ENCODE measurements at regions not wholly inside any gene's neighbourhood (a gene's known extent, or its start where the extent isn't known, plus 50 kb on each side); places are given as distances from the start of the nearest gene placed in this dataset.

DNA sequence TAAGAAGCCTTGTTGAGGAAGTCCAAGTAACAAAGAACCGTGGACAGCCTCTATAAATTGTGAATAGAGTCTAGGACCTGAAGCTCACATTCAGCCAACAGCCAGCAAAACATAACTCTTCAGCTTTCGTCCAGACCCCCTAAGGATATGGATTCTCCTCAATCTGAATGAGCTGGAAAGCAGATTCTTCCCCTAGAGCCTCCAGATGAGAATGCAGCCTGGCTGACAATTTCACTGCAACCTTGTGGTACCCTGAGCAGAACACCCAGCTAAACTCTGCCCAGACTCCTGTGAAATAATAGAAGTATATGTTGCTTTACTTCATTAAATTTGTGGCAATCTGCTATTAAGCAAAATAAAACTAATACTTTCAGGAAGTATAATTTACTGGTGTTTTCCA, 483.5 kb upstream of the SLC8A1 start:
- intact Hi-C loops (cut with DNase I), result no loop called here
- no peaks in the 10 kb centered on the region for H3K4me1 ChIP-seq
- no peak for DNase-seq (ENCODE audit: low spot score in 2 of 2)

DNA sequence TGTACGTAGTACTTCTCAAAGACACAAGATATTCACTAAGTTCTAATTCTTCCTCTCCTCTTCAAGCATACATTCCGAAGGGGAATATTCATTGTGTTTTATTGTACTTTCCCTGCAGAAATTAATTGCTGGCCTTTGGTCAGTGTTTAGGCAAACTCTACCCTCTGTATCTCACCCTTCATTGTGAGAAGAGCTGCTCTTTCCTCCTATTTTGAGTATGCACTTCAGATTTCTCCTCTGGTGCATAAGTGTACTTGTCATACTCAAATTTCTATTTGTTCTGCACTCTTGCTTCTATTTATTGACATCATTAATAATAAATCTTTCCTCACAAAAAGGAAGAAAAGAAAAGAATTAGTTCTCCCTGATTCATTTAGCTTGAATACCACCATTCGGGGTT, 485.4 kb upstream of the SLC8A1 start:
- TF ChIP-seq, protein P1, sequence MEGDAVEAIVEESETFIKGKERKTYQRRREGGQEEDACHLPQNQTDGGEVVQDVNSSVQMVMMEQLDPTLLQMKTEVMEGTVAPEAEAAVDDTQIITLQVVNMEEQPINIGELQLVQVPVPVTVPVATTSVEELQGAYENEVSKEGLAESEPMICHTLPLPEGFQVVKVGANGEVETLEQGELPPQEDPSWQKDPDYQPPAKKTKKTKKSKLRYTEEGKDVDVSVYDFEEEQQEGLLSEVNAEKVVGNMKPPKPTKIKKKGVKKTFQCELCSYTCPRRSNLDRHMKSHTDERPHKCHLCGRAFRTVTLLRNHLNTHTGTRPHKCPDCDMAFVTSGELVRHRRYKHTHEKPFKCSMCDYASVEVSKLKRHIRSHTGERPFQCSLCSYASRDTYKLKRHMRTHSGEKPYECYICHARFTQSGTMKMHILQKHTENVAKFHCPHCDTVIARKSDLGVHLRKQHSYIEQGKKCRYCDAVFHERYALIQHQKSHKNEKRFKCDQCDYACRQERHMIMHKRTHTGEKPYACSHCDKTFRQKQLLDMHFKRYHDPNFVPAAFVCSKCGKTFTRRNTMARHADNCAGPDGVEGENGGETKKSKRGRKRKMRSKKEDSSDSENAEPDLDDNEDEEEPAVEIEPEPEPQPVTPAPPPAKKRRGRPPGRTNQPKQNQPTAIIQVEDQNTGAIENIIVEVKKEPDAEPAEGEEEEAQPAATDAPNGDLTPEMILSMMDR (IDR thresholded peaks at IDR 0.05), result no peak
- no peaks in the 10 kb centered on the region for H3K4me1 ChIP-seq
- no peak for DNase-seq (ENCODE audit: low spot score in 2 of 2)
- H3K9me3 ChIP-seq, result no peaks in the 10 kb centered on the region
- H3K36me3 ChIP-seq, result no peaks in the 10 kb centered on the region
- intact Hi-C loops (cut with DNase I), result no loop called here
- no peaks in the 10 kb centered on the region for H3K27me3 ChIP-seq
- H3K4me3 ChIP-seq, result no peak overlapping the region
- H3K27ac ChIP-seq, result no peak overlapping the region

More for the DNA sequence above, 483.5 kb upstream of the SLC8A1 start:
- H3K27me3 ChIP-seq, result no peaks in the 10 kb centered on the region
- no peak overlapping the region for H3K27ac ChIP-seq
- TF ChIP-seq, protein P1 (IDR thresholded peaks at IDR 0.05), result no peak
- no peaks in the 10 kb centered on the region for H3K36me3 ChIP-seq
- H3K9me3 ChIP-seq, result no peaks in the 10 kb centered on the region
- H3K4me3 ChIP-seq, result no peak overlapping the region

DNA sequence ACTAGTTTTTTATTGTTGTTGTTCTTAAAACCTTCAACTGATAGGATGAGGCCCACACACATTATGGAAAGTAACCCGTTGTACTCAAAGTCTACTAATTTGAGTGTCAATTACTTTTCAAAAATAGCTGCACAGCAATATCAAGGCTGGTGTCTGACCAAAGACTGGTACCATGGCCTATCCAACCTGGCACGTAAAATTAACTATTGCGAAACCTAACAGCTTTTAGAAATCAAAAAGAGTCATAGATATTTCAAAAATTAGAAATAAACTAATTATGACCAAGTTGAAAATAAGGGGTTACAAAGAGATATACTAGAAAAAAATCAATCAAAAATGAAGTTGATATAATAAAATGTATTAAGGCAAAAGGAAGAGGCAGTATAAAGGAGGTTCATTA, 501.5 kb upstream of the SLC8A1 start:
- H3K27ac ChIP-seq, result no peak overlapping the region
- H3K9me3 ChIP-seq, result no peaks in the 10 kb centered on the region
- H3K4me1 ChIP-seq, result no peaks in the 10 kb centered on the region
- intact Hi-C loops (cut with DNase I), result no loop called here
- no peaks in the 10 kb centered on the region for H3K27me3 ChIP-seq
- no peak for DNase-seq (ENCODE audit: low spot score in 2 of 2)
- H3K4me3 ChIP-seq, result no peak overlapping the region
- TF ChIP-seq, protein P1 (IDR thresholded peaks at IDR 0.05), result no peak
- H3K36me3 ChIP-seq, result no peaks in the 10 kb centered on the region

DNA sequence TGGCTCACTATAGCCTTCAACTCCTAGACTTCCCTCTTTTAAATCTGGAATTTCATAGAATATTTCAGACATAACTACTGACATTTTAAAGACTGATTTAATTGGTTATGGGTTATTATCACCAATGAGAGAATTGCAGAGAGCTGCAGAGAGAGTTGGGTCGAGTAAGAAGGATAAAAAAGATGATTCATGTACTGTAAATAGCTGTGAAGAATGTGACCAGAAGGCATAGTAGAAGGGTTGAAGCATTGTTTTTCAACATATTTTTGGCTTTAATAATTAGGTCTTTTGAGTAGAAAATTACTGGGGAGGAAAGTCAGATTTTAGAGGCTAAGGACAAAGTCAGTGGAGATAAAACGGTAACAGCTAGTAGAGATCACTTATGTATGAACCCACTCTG, 503.2 kb upstream of the SLC8A1 start:
- H3K36me3 ChIP-seq, result no peaks in the 10 kb centered on the region
- intact Hi-C loops (cut with DNase I), result no loop called here
- TF ChIP-seq, protein P1 (IDR thresholded peaks at IDR 0.05), result no peak

DNA sequence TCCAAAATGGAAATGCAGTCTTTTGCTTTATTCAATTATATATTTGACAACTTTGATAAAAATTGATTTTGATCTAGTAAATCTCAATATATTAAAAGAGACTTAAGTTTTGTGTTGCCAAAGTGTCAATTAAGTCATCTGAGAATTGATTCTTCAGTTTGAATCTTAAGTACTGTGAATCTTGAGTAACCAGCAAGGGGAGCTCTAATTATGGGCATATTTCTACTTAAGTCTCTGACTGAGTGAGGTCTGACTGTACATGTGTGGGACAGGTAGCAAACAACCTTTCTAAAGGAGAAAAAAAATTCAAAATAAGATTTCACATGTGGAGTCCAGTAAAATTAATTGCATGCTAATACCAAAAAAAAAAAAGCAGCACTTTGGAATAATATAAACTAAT, 503.7 kb upstream of the SLC8A1 start:
- H3K9me3 ChIP-seq, result no peaks in the 10 kb centered on the region
- no peaks in the 10 kb centered on the region for H3K4me1 ChIP-seq
- intact Hi-C loops (cut with DNase I), result no loop called here
- H3K36me3 ChIP-seq, result no peaks in the 10 kb centered on the region
- TF ChIP-seq, protein P1 (IDR thresholded peaks at IDR 0.05), result no peak
- no peaks in the 10 kb centered on the region for H3K27me3 ChIP-seq
- H3K27ac ChIP-seq, result no peak overlapping the region
- no peak overlapping the region for H3K4me3 ChIP-seq
- no peak for DNase-seq (ENCODE audit: low spot score in 2 of 2)

More for the DNA sequence above, 503.2 kb upstream of the SLC8A1 start:
- Histone ChIP-seq H3K9me3 (no peaks in the 10 kb centered on the region), H3K27me3 (no peaks in the 10 kb centered on the region), H3K27ac (no peak overlapping the region), H3K4me3 (no peak overlapping the region), H3K4me1 (no peaks in the 10 kb centered on the region)
- DNase-seq (ENCODE audit: low spot score in 2 of 2), result no peak

DNA sequence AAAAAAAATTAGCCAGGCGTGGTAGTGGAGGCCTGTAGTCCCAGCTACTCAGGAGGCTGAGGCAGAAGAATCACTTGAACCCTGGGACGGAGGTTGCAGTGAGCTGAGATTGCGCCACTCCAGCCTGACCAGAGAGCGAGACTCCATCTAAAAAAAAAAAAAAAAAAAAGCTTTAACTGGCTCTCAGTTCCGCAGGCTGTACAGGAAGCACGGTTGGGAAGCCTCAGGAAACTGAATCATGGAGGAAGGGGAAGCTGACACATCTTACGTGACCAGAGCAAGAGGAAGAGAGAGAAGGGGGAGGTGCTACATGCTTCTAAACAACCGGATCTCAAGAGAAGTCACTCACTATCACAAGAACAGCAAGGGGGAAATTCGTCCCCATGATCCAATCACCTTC, 505.6 kb upstream of the SLC8A1 start:
- Histone ChIP-seq H3K27ac (no peak overlapping the region), H3K4me3 (no peak overlapping the region), H3K36me3 (no peaks in the 10 kb centered on the region), H3K4me1 (no peaks in the 10 kb centered on the region), H3K9me3 (no peaks in the 10 kb centered on the region), H3K27me3 (no peaks in the 10 kb centered on the region)
- TF ChIP-seq, protein P1 (IDR thresholded peaks at IDR 0.05), result no peak
- DNase-seq (ENCODE audit: low spot score in 2 of 2), result no peak
- intact Hi-C loops (cut with DNase I), result no loop called here

Measured in ascending aorta (tissue), 2 donors.